GM23338 (cell line): ENCODE measurements at regions not wholly inside any gene's neighbourhood (a gene's known extent, or its start where the extent isn't known, plus 50 kb on each side); places are given as distances from the start of the nearest gene placed in this dataset.

Source experiments
- ATAC-seq: fragments of 200-7000 bp; cut with Tn5 transposase; 3 replicates; pipeline ENCODE4 v1.9.1; 2020
- DNase-seq: peaks from one replicate; pipeline ENCODE4 v3.0.0-alpha.2; 2015; ENCODE audit warnings: low spot score
- H2AFZ ChIP-seq: fragments of 200-600 bp; sonication (generic); 2 replicates; pipeline ENCODE4 v1.8.0; 2016; ENCODE audit warnings: antibody characterized with exemption, mild to moderate bottlenecking, moderate library complexity
- H3F3A ChIP-seq: fragments of 200-600 bp; sonication (generic); replicated peaks from 2 replicates; pipeline ENCODE4 v1.8.0; 2017; ENCODE audit warnings: antibody characterized with exemption, mixed run types, low read depth
- H3K27ac ChIP-seq: fragments of 200-600 bp; sonication (generic); 2 replicates; pipeline ENCODE4 v1.6.1; 2016; ENCODE audit warnings: low read depth
- H3K27me3 ChIP-seq: fragments of 200-600 bp; sonication (generic); 2 replicates; pipeline ENCODE4 v1.8.0; 2016; ENCODE audit warnings: mild to moderate bottlenecking, mixed run types, moderate library complexity; ENCODE audit not compliant: insufficient read depth
- H3K36me3 ChIP-seq: fragments of 200-600 bp; sonication (generic); 2 replicates; pipeline ENCODE4 v1.8.0; 2016; ENCODE audit warnings: mild to moderate bottlenecking; ENCODE audit not compliant: insufficient read depth
- H3K4me1 ChIP-seq: fragments of 200-600 bp; sonication (generic); 2 replicates; pipeline ENCODE4 v1.8.0; 2016; ENCODE audit warnings: mild to moderate bottlenecking, moderate library complexity; ENCODE audit not compliant: insufficient read depth
- H3K4me2 ChIP-seq: fragments of 200-600 bp; sonication (generic); 2 replicates; pipeline ENCODE4 v1.7.1; 2017; ENCODE audit warnings: mixed run types
- H3K4me3 ChIP-seq: fragments of 200-600 bp; sonication (generic); 2 replicates; pipeline ENCODE4 v1.6.1; 2016; ENCODE audit warnings: mixed run types
- H3K79me2 ChIP-seq: fragments of 200-600 bp; sonication (generic); replicated peaks from 2 replicates; pipeline ENCODE4 v1.8.0; 2017; ENCODE audit warnings: mild to moderate bottlenecking; ENCODE audit not compliant: insufficient read depth
- H3K9me2 ChIP-seq: fragments of 200-600 bp; sonication (generic); 2 replicates; pipeline ENCODE4 v1.8.0; 2017; ENCODE audit not compliant: insufficient read depth
- H4K20me1 ChIP-seq: fragments of 200-600 bp; sonication (generic); replicated peaks from 2 replicates; pipeline ENCODE4 v1.8.0; 2017; ENCODE audit warnings: mild to moderate bottlenecking; ENCODE audit not compliant: insufficient read depth
- H3K27ac Mint-ChIP-seq: 2 replicates; pipeline ENCODE4 v1.8.0; 2020; ENCODE audit warnings: inconsistent platforms, mild to moderate bottlenecking, moderate library complexity, mixed read lengths
- H3K27me3 Mint-ChIP-seq: 3 replicates; pipeline ENCODE4 v1.8.0; 2022; ENCODE audit warnings: low read depth, mild to moderate bottlenecking, moderate library complexity, mixed read lengths, inconsistent platforms; ENCODE audit not compliant: insufficient read depth, poor library complexity
- H3K36me3 Mint-ChIP-seq: 3 replicates; pipeline ENCODE4 v1.8.0; 2021; ENCODE audit warnings: low read depth, mild to moderate bottlenecking, inconsistent platforms, moderate library complexity, mixed read lengths
- H3K4me1 Mint-ChIP-seq: 3 replicates; pipeline ENCODE4 v1.8.0; 2020; ENCODE audit warnings: mild to moderate bottlenecking, inconsistent platforms, mixed read lengths
- H3K4me3 Mint-ChIP-seq: 3 replicates; pipeline ENCODE4 v1.8.0; 2021; ENCODE audit warnings: moderate library complexity, mild to moderate bottlenecking, inconsistent platforms, mixed read lengths
- H3K9me3 Mint-ChIP-seq: 3 replicates; pipeline ENCODE4 v1.8.0; 2020; ENCODE audit warnings: moderate library complexity, mild to moderate bottlenecking, inconsistent platforms, mixed read lengths
- CREB1 ChIP-seq: fragments of 250-450 bp; sonication (Bioruptor Pico); IDR thresholded peaks from 2 replicates; pipeline ENCODE4 v1.5.0; 2020; ENCODE audit warnings: low read depth, mild to moderate bottlenecking, moderate library complexity
- CTCF ChIP-seq, 2 experiments: fragments of 200-600 bp in 1 of 2; sonication (generic) in 1 of 2; conservative IDR thresholded peaks; 2 replicates each; pipeline versions ENCODE4 v1.5.1 to v1.6.1; 2016 to 2017; ENCODE audit warnings: antibody characterized with exemption in 2 of 2, low read depth in 2 of 2, mild to moderate bottlenecking in 2 of 2, moderate library complexity in 1 of 2
- ETS1 ChIP-seq: IDR thresholded peaks from 2 replicates; pipeline ENCODE4 v1.6.1; 2016; ENCODE audit warnings: antibody characterized with exemption
- EZH2 ChIP-seq: fragments of 200-600 bp; sonication (generic); IDR thresholded peaks from one replicate; pipeline ENCODE4 v1.8.0; 2017; ENCODE audit warnings: antibody characterized with exemption, mild to moderate bottlenecking, low read depth; ENCODE audit not compliant: unreplicated experiment
- EZH2phosphoT487 ChIP-seq: fragments of 200-600 bp; sonication (generic); IDR thresholded peaks from one replicate; pipeline ENCODE4 v1.8.1; 2018; ENCODE audit warnings: antibody characterized with exemption; ENCODE audit not compliant: unreplicated experiment
- JUNB ChIP-seq: IDR thresholded peaks from one replicate; pipeline ENCODE4 v1.6.1; 2016; ENCODE audit warnings: antibody characterized with exemption; ENCODE audit not compliant: unreplicated experiment
- NANOG ChIP-seq: IDR thresholded peaks from 2 replicates; pipeline ENCODE4 v1.6.1; 2016; ENCODE audit warnings: antibody characterized with exemption, borderline replicate concordance
- POLR2AphosphoS5 ChIP-seq: IDR thresholded peaks from 2 replicates; pipeline ENCODE4 v1.6.1; 2016; ENCODE audit warnings: antibody characterized with exemption, low read depth
- REST ChIP-seq: IDR thresholded peaks from one replicate; pipeline ENCODE4 v1.6.1; 2018; ENCODE audit warnings: antibody characterized with exemption; ENCODE audit not compliant: unreplicated experiment
- STAT1 ChIP-seq: IDR thresholded peaks from one replicate; pipeline ENCODE4 v1.6.1; 2016; ENCODE audit warnings: antibody characterized with exemption; ENCODE audit not compliant: unreplicated experiment
- ZNF114 ChIP-seq: fragments of 250-450 bp; sonication (Bioruptor Pico); IDR thresholded peaks from 2 replicates; pipeline ENCODE4 v1.5.0; 2020; ENCODE audit warnings: mild to moderate bottlenecking, moderate library complexity
- ZNF331 ChIP-seq: fragments of 250-450 bp; sonication (Bioruptor Pico); IDR thresholded peaks from 2 replicates; pipeline ENCODE4 v1.5.0; 2020; ENCODE audit warnings: low read depth, mild to moderate bottlenecking, moderate library complexity
- ZNF462 ChIP-seq: fragments of 250-450 bp; sonication (Bioruptor Pico); IDR thresholded peaks from 2 replicates; pipeline ENCODE4 v1.5.0; 2020; ENCODE audit warnings: mild to moderate bottlenecking, moderate library complexity

- ATAC-seq (no peak), DNase-seq (no peak)
- Mint-ChIP-seq H3K27ac (no peak overlapping the region), H3K27me3 (no peaks in the 10 kb centered on the region), H3K9me3 (no peaks in the 10 kb centered on the region), H3K36me3 (no peaks in the 10 kb centered on the region), H3K4me3 (no peak overlapping the region), H3K4me1 (no peaks in the 10 kb centered on the region)
- Histone ChIP-seq H2AFZ (no peak overlapping the region), H3K27me3 (no peaks in the 10 kb centered on the region), H3K4me2 (no peak overlapping the region), H4K20me1 (no peaks in the 10 kb centered on the region), H3K27ac (no peak overlapping the region), H3K4me3 (no peak overlapping the region), H3K79me2 (no peaks in the 10 kb centered on the region), H3K4me1 (no peaks in the 10 kb centered on the region), H3K9me2 (peaks cover 8% of the 10 kb centered on the region; the same call in 1 of the 2 replicates), H3F3A (no peaks in the 10 kb centered on the region), H3K36me3 (no peaks in the 10 kb centered on the region)
- TF ChIP-seq NANOG, result no peak
- no peak for TF ChIP-seq JUNB
- TF ChIP-seq CREB1 (CRISPR knock-in tag), result no peak
- no peak for TF ChIP-seq EZH2phosphoT487
- no peak for TF ChIP-seq ZNF462 (CRISPR knock-in tag)
- no peak for TF ChIP-seq STAT1
- no peak for TF ChIP-seq ETS1
- no peak for TF ChIP-seq ZNF114 (CRISPR knock-in tag)
- no peak for TF ChIP-seq REST
- TF ChIP-seq ZNF331, result no peak
- no peak for TF ChIP-seq CTCF (conservative IDR thresholded peaks at IDR 0.05; ENCODE audit: low read depth in 2 of 2)
- no peak for TF ChIP-seq POLR2AphosphoS5
- TF ChIP-seq EZH2, result no peak
These were observed 149.1 kb upstream of the USP24 start for GRCh38 chr1:55364216-55364615.
